CD4-positive, CD25-positive, alpha-beta regulatory T cell (primary cell): ENCODE measurements at regions not wholly inside any gene's neighbourhood (a gene's known extent, or its start where the extent isn't known, plus 50 kb on each side); places are given as distances from the start of the nearest gene placed in this dataset.
"Not testable (repeated sequence)": the region's sequence is repeated elsewhere in the genome, so short reads cannot be mapped to it uniquely, and the experiment has no call there.

ENCODE experiments used
- ATAC-seq, 2 donors: fragments of 150-1000 bp; cut with Tn5 transposase; one replicate each; pipeline ENCODE4 v1.10.0; 2021; ENCODE audit warnings: low read depth in 2 of 2, moderate number of reproducible peaks in 2 of 2, moderate library complexity in 1 of 2
- DNase-seq, 3 donors: peaks; one replicate each; pipeline versions ENCODE4 v3.0.0 to v3.0.0-alpha.2; 2012 to 2022; ENCODE audit warnings: mixed read lengths in 1 of 3
- H3K27ac ChIP-seq: one replicate; pipeline ENCODE4 v1.7.0; 2013; ENCODE audit warnings: mild to moderate bottlenecking, low read length; ENCODE audit not compliant: insufficient read depth, poor library complexity, severe bottlenecking
- H3K27me3 ChIP-seq: one replicate; pipeline ENCODE4 v1.7.0; 2013; ENCODE audit warnings: low read length; ENCODE audit not compliant: control insufficient read depth, insufficient read depth
- H3K36me3 ChIP-seq: one replicate; pipeline ENCODE4 v1.7.0; 2013; ENCODE audit warnings: mild to moderate bottlenecking, low read length, moderate library complexity; ENCODE audit not compliant: control insufficient read depth, insufficient read depth
- H3K4me1 ChIP-seq: 2 replicates; pipeline ENCODE4 v1.7.0; 2013; ENCODE audit warnings: mild to moderate bottlenecking, low read length; ENCODE audit not compliant: insufficient read depth, control insufficient read depth, poor library complexity, severe bottlenecking
- H3K4me3 ChIP-seq: one replicate; pipeline ENCODE4 v1.7.0; 2013; ENCODE audit warnings: low read depth, mild to moderate bottlenecking, low read length, moderate library complexity
- H3K9me3 ChIP-seq, 2 experiments: 1 replicate in 1 of 2; 2 replicates in 1 of 2; pipeline ENCODE4 v1.7.0; 2013; ENCODE audit warnings: low read length in 2 of 2, mild to moderate bottlenecking in 1 of 2, moderate library complexity in 1 of 2; ENCODE audit not compliant: control insufficient read depth in 2 of 2
- H3K27ac Mint-ChIP-seq, 3 donors: one replicate each; pipeline ENCODE4 v1.8.0; 2020 to 2022; ENCODE audit warnings: mild to moderate bottlenecking in 3 of 3, mixed read lengths in 3 of 3, moderate library complexity in 2 of 3
- H3K27me3 Mint-ChIP-seq: one replicate; pipeline ENCODE4 v1.8.0; 2022; ENCODE audit warnings: mild to moderate bottlenecking, mixed read lengths
- H3K36me3 Mint-ChIP-seq: one replicate; pipeline ENCODE4 v1.8.0; 2020; ENCODE audit warnings: mixed read lengths
- H3K4me1 Mint-ChIP-seq, 4 donors: one replicate each; pipeline ENCODE4 v1.8.0; 2020 to 2022; ENCODE audit warnings: mixed read lengths in 4 of 4, mild to moderate bottlenecking in 1 of 4
- H3K4me3 Mint-ChIP-seq, 4 donors: one replicate each; pipeline ENCODE4 v1.8.0; 2020 to 2022; ENCODE audit warnings: mild to moderate bottlenecking in 4 of 4, mixed read lengths in 4 of 4, moderate library complexity in 3 of 4
- H3K9me3 Mint-ChIP-seq, 7 donors: one replicate each; pipeline ENCODE4 v1.8.0; 2020 to 2022; ENCODE audit warnings: mixed read lengths in 7 of 7, mild to moderate bottlenecking in 3 of 7, moderate library complexity in 2 of 7

DNA sequence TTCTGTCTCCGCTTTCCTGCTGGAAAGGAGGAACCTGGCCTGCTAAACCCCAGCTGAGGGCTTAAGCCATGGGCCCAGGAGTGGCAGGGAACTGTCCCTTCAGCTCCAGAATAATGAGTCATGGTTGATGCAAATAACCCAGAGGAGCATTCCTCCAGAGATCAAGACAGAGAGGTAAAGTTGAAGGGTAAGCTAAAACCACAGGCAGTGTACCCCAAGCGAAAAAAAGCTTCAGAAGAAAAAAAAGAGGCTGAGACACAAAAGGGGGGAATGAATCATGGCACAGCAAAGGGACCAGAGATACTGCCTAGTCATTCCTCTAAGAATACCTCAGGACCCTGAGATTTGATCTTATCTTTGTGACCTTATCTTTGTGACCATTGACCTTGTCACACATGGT, 199.5 kb upstream of the TAS2R1 start:
- Histone ChIP-seq H3K9me3 (no peaks in the 10 kb centered on the region), H3K27ac (no peak overlapping the region), H3K4me3 (no peak overlapping the region), H3K36me3 (no peaks in the 10 kb centered on the region), H3K27me3 (no peaks in the 10 kb centered on the region), H3K4me1 (no peaks in the 10 kb centered on the region)
- DNase-seq: no peak
- no peak for ATAC-seq
- no peaks in the 10 kb centered on the region for H3K27me3 Mint-ChIP-seq
- no peak overlapping the region for H3K4me3 Mint-ChIP-seq
- H3K27ac Mint-ChIP-seq: no peak overlapping the region
- H3K4me1 Mint-ChIP-seq: no peaks in the 10 kb centered on the region
- H3K36me3 Mint-ChIP-seq: no peaks in the 10 kb centered on the region
- peaks cover 0 to 4% (median 0%) of the 10 kb centered on the region in 7 donors for H3K9me3 Mint-ChIP-seq

- H3K9me3 ChIP-seq: no peaks in the 10 kb centered on the region
- H3K4me3 ChIP-seq: no peak overlapping the region
- H3K27ac ChIP-seq: no peak overlapping the region
- peaks cover 0 to 2% (median 0%) of the 10 kb centered on the region in 4 donors for H3K4me1 Mint-ChIP-seq
- no peaks in the 10 kb centered on the region for H3K27me3 Mint-ChIP-seq
- no peaks in the 10 kb centered on the region for H3K27me3 ChIP-seq
- no peaks in the 10 kb centered on the region for H3K36me3 Mint-ChIP-seq
- no peak for ATAC-seq
- H3K4me3 Mint-ChIP-seq: no peak overlapping the region
- DNase-seq: no peak
- H3K4me1 ChIP-seq: no peaks in the 10 kb centered on the region
- H3K9me3 Mint-ChIP-seq: peaks cover 0 to 2% (median 0%) of the 10 kb centered on the region in 7 donors
- H3K27ac Mint-ChIP-seq: no peak overlapping the region
- H3K36me3 ChIP-seq: no peaks in the 10 kb centered on the region
These were observed 190.7 kb upstream of the TAS2R1 start for GRCh38 chr5:9820691-9821449.

- Mint-ChIP-seq H3K9me3 (peaks cover 0 to 5% (median 1%) of the 10 kb centered on the region in 7 donors), H3K4me3 (no peak overlapping the region), H3K27ac (no peak overlapping the region), H3K4me1 (peaks cover 0 to 2% (median 0%) of the 10 kb centered on the region in 4 donors), H3K36me3 (no peaks in the 10 kb centered on the region), H3K27me3 (no peaks in the 10 kb centered on the region)
- H3K36me3 ChIP-seq: no peaks in the 10 kb centered on the region
- H3K27me3 ChIP-seq: no peaks in the 10 kb centered on the region
- H3K27ac ChIP-seq: no peak overlapping the region
- no peak overlapping the region for H3K4me3 ChIP-seq
- no peaks in the 10 kb centered on the region for H3K9me3 ChIP-seq
- DNase-seq (no peak), ATAC-seq (no peak)
- no peaks in the 10 kb centered on the region for H3K4me1 ChIP-seq
These were observed 188.2 kb upstream of the TAS2R1 start for GRCh38 chr5:9818340-9818845.

DNA sequence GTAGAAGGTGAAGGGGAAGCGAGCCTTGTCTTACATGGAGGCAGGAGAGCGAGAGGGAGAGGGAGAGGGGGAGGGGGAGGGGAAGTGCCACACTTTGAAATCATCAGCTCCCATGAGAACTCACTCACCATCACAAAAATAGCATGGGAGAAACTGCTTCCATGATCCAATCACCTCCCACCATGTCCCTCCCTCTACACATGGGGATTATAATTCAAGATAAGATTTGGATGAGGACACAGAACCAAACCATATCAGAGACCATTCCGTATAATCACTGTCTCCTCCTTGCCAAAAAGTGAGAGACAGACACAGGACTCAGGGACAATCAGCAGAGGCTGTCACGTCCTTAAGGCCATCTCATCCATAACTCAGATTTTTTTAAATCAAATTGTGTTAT, 187.7 kb upstream of the TAS2R1 start:
- no peak for DNase-seq
- no peaks in the 10 kb centered on the region for H3K4me1 ChIP-seq

GRCh38 chr5:9815051-9815450, 184.9 kb upstream of the TAS2R1 start:
- H3K4me3 Mint-ChIP-seq: no peak overlapping the region
- Histone ChIP-seq H3K9me3 (no peaks in the 10 kb centered on the region), H3K27me3 (no peaks in the 10 kb centered on the region), H3K4me3 (no peak overlapping the region), H3K36me3 (no peaks in the 10 kb centered on the region), H3K27ac (no peak overlapping the region), H3K4me1 (no peaks in the 10 kb centered on the region)
- DNase-seq (no peak), ATAC-seq (no peak)
- H3K36me3 Mint-ChIP-seq: no peaks in the 10 kb centered on the region
- no peak overlapping the region for H3K27ac Mint-ChIP-seq
- H3K27me3 Mint-ChIP-seq: peaks cover 5% of the 10 kb centered on the region
- no peaks in the 10 kb centered on the region for H3K4me1 Mint-ChIP-seq
- peaks cover 0 to 16% (median 1%) of the 10 kb centered on the region in 7 donors for H3K9me3 Mint-ChIP-seq

More for the DNA sequence above, 187.7 kb upstream of the TAS2R1 start:
- H3K9me3 Mint-ChIP-seq: peaks cover 0 to 5% (median 1%) of the 10 kb centered on the region in 7 donors
- H3K36me3 Mint-ChIP-seq: no peaks in the 10 kb centered on the region
- H3K27ac ChIP-seq: no peak overlapping the region
- no peaks in the 10 kb centered on the region for H3K36me3 ChIP-seq
- no peaks in the 10 kb centered on the region for H3K27me3 Mint-ChIP-seq
- H3K27ac Mint-ChIP-seq: no peak overlapping the region
- ATAC-seq: no peak
- H3K4me3 Mint-ChIP-seq: no peak overlapping the region
- no peaks in the 10 kb centered on the region for H3K9me3 ChIP-seq
- H3K4me1 Mint-ChIP-seq: peaks cover 0 to 2% (median 0%) of the 10 kb centered on the region in 4 donors
- no peaks in the 10 kb centered on the region for H3K27me3 ChIP-seq
- no peak overlapping the region for H3K4me3 ChIP-seq

GRCh38 chr5:9813305-9813704, 183.2 kb upstream of the TAS2R1 start:
- Histone ChIP-seq H3K27me3 (no peaks in the 10 kb centered on the region), H3K9me3 (no peaks in the 10 kb centered on the region), H3K27ac (no peak overlapping the region), H3K4me1 (no peaks in the 10 kb centered on the region), H3K36me3 (no peaks in the 10 kb centered on the region), H3K4me3 (no peak overlapping the region)
- H3K4me1 Mint-ChIP-seq: no peaks in the 10 kb centered on the region
- H3K27me3 Mint-ChIP-seq: peaks cover 5% of the 10 kb centered on the region
- peaks cover 0 to 16% (median 1%) of the 10 kb centered on the region in 7 donors for H3K9me3 Mint-ChIP-seq
- no peaks in the 10 kb centered on the region for H3K36me3 Mint-ChIP-seq
- no peak overlapping the region for H3K27ac Mint-ChIP-seq
- ATAC-seq: no peak
- H3K4me3 Mint-ChIP-seq: no peak overlapping the region
- no peak for DNase-seq

GRCh38 chr5:9807366-9807765, 177.2 kb upstream of the TAS2R1 start:
- H3K27me3 ChIP-seq, H3K4me3 ChIP-seq, H3K36me3 ChIP-seq, ATAC-seq, H3K9me3 ChIP-seq, H3K27me3 Mint-ChIP-seq, H3K27ac Mint-ChIP-seq, H3K36me3 Mint-ChIP-seq, H3K4me1 ChIP-seq, H3K27ac ChIP-seq, H3K4me1 Mint-ChIP-seq, H3K4me3 Mint-ChIP-seq, DNase-seq: not testable (repeated sequence)
- H3K9me3 Mint-ChIP-seq: peaks cover 1 to 18% (median 6%) of the 10 kb centered on the region in 7 donors

GRCh38 chr5:9801908-9802307, 171.8 kb upstream of the TAS2R1 start:
- H3K9me3 ChIP-seq: no peaks in the 10 kb centered on the region
- Mint-ChIP-seq H3K27ac (no peak overlapping the region), H3K4me1 (no peaks in the 10 kb centered on the region), H3K27me3 (no peaks in the 10 kb centered on the region), H3K4me3 (no peak overlapping the region), H3K9me3 (peaks cover 3 to 14% (median 5%) of the 10 kb centered on the region in 7 donors), H3K36me3 (no peaks in the 10 kb centered on the region)
- no peak overlapping the region for H3K4me3 ChIP-seq
- no peaks in the 10 kb centered on the region for H3K36me3 ChIP-seq
- H3K27me3 ChIP-seq: no peaks in the 10 kb centered on the region
- ATAC-seq: no peak
- no peak for DNase-seq
- H3K4me1 ChIP-seq: no peaks in the 10 kb centered on the region
- H3K27ac ChIP-seq: no peak overlapping the region
